ENCODE measurements at regions not wholly inside any gene's neighbourhood (a gene's known extent, or its start where the extent isn't known, plus 50 kb on each side); places are given as distances from the start of the nearest gene placed in this dataset.
"Not testable (repeated sequence)": the region's sequence is repeated elsewhere in the genome, so short reads cannot be mapped to it uniquely, and the experiment has no call there.

- DNase-seq = no peak
These were observed 1208.5 kb upstream of the ADGRL4 start for GRCh38 chr1:80214888-80215540.

- no peak for DNase-seq
These were observed 1206.4 kb upstream of the ADGRL4 start for GRCh38 chr1:80212948-80213347.

GRCh38 chr1:80211691-80212380 lies 1205.3 kb upstream of the ADGRL4 start:
- no peak for DNase-seq

- no peak for DNase-seq
These were observed 1195.6 kb upstream of the ADGRL4 start for GRCh38 chr1:80202118-80202517.

- no peak for DNase-seq
These were observed 1187.7 kb upstream of the ADGRL4 start for GRCh38 chr1:80194221-80194620.

- DNase-seq = no peak
These were observed 1174.9 kb upstream of the ADGRL4 start for GRCh38 chr1:80181418-80181817.

- no peak for DNase-seq
These were observed 1165.1 kb upstream of the ADGRL4 start for GRCh38 chr1:80171631-80172030.

GRCh38 chr1:80170811-80171485 lies 1164.4 kb upstream of the ADGRL4 start:
- DNase-seq = peak; percentile 3

- no peak for DNase-seq
These were observed 1157.6 kb upstream of the ADGRL4 start for GRCh38 chr1:80164150-80164549.

- DNase-seq = no peak
These were observed 1157.2 kb upstream of the ADGRL4 start for GRCh38 chr1:80163686-80164085.

GRCh38 chr1:80158771-80159170 lies 1152.2 kb upstream of the ADGRL4 start:
- DNase-seq = no peak

- no peak for DNase-seq
These were observed 1151.7 kb upstream of the ADGRL4 start for GRCh38 chr1:80158266-80158665.

- DNase-seq = no peak
These were observed 1148.8 kb upstream of the ADGRL4 start for GRCh38 chr1:80155371-80155770.

- DNase-seq = no peak
These were observed 1147.6 kb upstream of the ADGRL4 start for GRCh38 chr1:80154176-80154575.

GRCh38 chr1:80153762-80154161 lies 1147.2 kb upstream of the ADGRL4 start:
- no peak for DNase-seq

GRCh38 chr1:80143361-80143760 lies 1136.8 kb upstream of the ADGRL4 start:
- no peak for DNase-seq

- DNase-seq = not testable (repeated sequence)
These were observed 1131.5 kb upstream of the ADGRL4 start for GRCh38 chr1:80137946-80138602.

- no peak for DNase-seq
These were observed 1106.9 kb upstream of the ADGRL4 start for GRCh38 chr1:80113168-80114038.

GRCh38 chr1:80101159-80101558 lies 1094.6 kb upstream of the ADGRL4 start:
- DNase-seq = no peak

- no peak for DNase-seq
These were observed 1093.2 kb upstream of the ADGRL4 start for GRCh38 chr1:80099713-80100112.

- no peak for DNase-seq
These were observed 1078.5 kb upstream of the ADGRL4 start for GRCh38 chr1:80085067-80085466.

- no peak for DNase-seq
These were observed 1077.4 kb upstream of the ADGRL4 start for GRCh38 chr1:80083892-80084291.

- DNase-seq = no peak
These were observed 1069.9 kb upstream of the ADGRL4 start for GRCh38 chr1:80076469-80076868.

Data from midbrain (tissue), 1 donor.